Hepatocyte (in vitro differentiated cells): ENCODE measurements at regions not wholly inside any gene's neighbourhood (a gene's known extent, or its start where the extent isn't known, plus 50 kb on each side); places are given as distances from the start of the nearest gene placed in this dataset.

Experiments
- DNase-seq: peaks from one replicate; pipeline ENCODE4 v3.0.0-alpha.2; 2016; ENCODE audit warnings: low spot score
- H2AFZ ChIP-seq: fragments of 200-600 bp; sonication (generic); 2 replicates; pipeline ENCODE4 v1.6.0; 2016; ENCODE audit warnings: antibody characterized with exemption, mild to moderate bottlenecking
- H3K27ac ChIP-seq: fragments of 200-600 bp; sonication (generic); 2 replicates; pipeline ENCODE4 v1.5.1; 2016; ENCODE audit warnings: mild to moderate bottlenecking
- H3K27me3 ChIP-seq: fragments of 200-600 bp; sonication (generic); 2 replicates; pipeline ENCODE4 v1.6.1; 2016
- H3K36me3 ChIP-seq: fragments of 200-600 bp; sonication (generic); replicated peaks from 2 replicates; pipeline ENCODE4 v1.5.1; 2016; ENCODE audit warnings: low read depth; ENCODE audit not compliant: insufficient read depth
- H3K4me1 ChIP-seq: fragments of 200-600 bp; sonication (generic); 2 replicates; pipeline ENCODE4 v1.5.1; 2016; ENCODE audit warnings: mild to moderate bottlenecking, moderate library complexity; ENCODE audit not compliant: insufficient read depth
- H3K4me2 ChIP-seq: fragments of 200-600 bp; sonication (generic); 2 replicates; pipeline ENCODE4 v1.6.0; 2016
- H3K4me3 ChIP-seq: fragments of 200-600 bp; sonication (generic); 2 replicates; pipeline ENCODE4 v1.5.1; 2016; ENCODE audit warnings: mild to moderate bottlenecking
- H3K79me2 ChIP-seq: fragments of 200-600 bp; sonication (generic); 2 replicates; pipeline ENCODE4 v1.6.0; 2017; ENCODE audit warnings: mild to moderate bottlenecking
- H3K9me2 ChIP-seq: fragments of 200-600 bp; sonication (generic); replicated peaks from 2 replicates; pipeline ENCODE4 v1.6.0; 2017; ENCODE audit warnings: mild to moderate bottlenecking; ENCODE audit not compliant: insufficient read depth
- H3K9me3 ChIP-seq: fragments of 200-600 bp; sonication (generic); 2 replicates; pipeline ENCODE4 v1.5.1; 2016; ENCODE audit warnings: low read depth, mild to moderate bottlenecking
- H4K20me1 ChIP-seq: fragments of 200-600 bp; sonication (generic); 2 replicates; pipeline ENCODE4 v1.6.0; 2016; ENCODE audit warnings: mild to moderate bottlenecking; ENCODE audit not compliant: insufficient read depth, poor library complexity, severe bottlenecking
- EZH2 ChIP-seq: fragments of 200-600 bp; sonication (generic); IDR thresholded peaks from 2 replicates; pipeline ENCODE4 v1.6.1; 2016; ENCODE audit warnings: antibody characterized with exemption, mild to moderate bottlenecking, borderline replicate concordance
- EZH2phosphoT487 ChIP-seq: fragments of 200-600 bp; sonication (generic); IDR thresholded peaks from one replicate; pipeline ENCODE4 v1.6.1; 2018; ENCODE audit warnings: antibody characterized with exemption, mild to moderate bottlenecking, low read depth, moderate library complexity; ENCODE audit not compliant: unreplicated experiment, severe bottlenecking
- WGBS: methylation state at CpG from one replicate; pipeline ENCODE4 v1.1.6; 2016; ENCODE audit warnings: low lambda C conversion rate; ENCODE audit errors: missing lambda C conversion rate; 5-methylcytosine and 5-hydroxymethylcytosine counted together
- TF ChIP-seq, protein P1 (sequence below): fragments of 200-600 bp; sonication (generic); IDR thresholded peaks from 2 replicates; pipeline ENCODE4 v1.5.1; 2016; ENCODE audit warnings: antibody characterized with exemption, mild to moderate bottlenecking; ENCODE audit not compliant: poor library complexity

- Histone ChIP-seq H3K36me3 (no peaks in the 10 kb centered on the region), H3K9me3 (no peaks in the 10 kb centered on the region), H3K27me3 (peaks cover under 1% of the 10 kb centered on the region), H3K79me2 (no peaks in the 10 kb centered on the region), H3K27ac (no peak overlapping the region), H3K4me3 (no peak overlapping the region), H2AFZ (no peak overlapping the region), H3K9me2 (no peaks in the 10 kb centered on the region), H3K4me1 (no peaks in the 10 kb centered on the region), H4K20me1 (no peaks in the 10 kb centered on the region), H3K4me2 (no peak overlapping the region)
- no peak for TF ChIP-seq EZH2phosphoT487
- TF ChIP-seq, protein P1, sequence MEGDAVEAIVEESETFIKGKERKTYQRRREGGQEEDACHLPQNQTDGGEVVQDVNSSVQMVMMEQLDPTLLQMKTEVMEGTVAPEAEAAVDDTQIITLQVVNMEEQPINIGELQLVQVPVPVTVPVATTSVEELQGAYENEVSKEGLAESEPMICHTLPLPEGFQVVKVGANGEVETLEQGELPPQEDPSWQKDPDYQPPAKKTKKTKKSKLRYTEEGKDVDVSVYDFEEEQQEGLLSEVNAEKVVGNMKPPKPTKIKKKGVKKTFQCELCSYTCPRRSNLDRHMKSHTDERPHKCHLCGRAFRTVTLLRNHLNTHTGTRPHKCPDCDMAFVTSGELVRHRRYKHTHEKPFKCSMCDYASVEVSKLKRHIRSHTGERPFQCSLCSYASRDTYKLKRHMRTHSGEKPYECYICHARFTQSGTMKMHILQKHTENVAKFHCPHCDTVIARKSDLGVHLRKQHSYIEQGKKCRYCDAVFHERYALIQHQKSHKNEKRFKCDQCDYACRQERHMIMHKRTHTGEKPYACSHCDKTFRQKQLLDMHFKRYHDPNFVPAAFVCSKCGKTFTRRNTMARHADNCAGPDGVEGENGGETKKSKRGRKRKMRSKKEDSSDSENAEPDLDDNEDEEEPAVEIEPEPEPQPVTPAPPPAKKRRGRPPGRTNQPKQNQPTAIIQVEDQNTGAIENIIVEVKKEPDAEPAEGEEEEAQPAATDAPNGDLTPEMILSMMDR, result no peak
- no peak for TF ChIP-seq EZH2
- DNase-seq, result no peak
- WGBS, result 94% methylated on average over 8 of the region's 8 CpGs
Measured at GRCh38 chr1:29504709-29505410, 268.5 kb downstream of the PTPRU start.

GRCh38 chr1:29504196-29504595 lies 267.9 kb downstream of the PTPRU start:
- Histone ChIP-seq H3K4me2 (no peak overlapping the region), H3K27ac (no peak overlapping the region)

DNA sequence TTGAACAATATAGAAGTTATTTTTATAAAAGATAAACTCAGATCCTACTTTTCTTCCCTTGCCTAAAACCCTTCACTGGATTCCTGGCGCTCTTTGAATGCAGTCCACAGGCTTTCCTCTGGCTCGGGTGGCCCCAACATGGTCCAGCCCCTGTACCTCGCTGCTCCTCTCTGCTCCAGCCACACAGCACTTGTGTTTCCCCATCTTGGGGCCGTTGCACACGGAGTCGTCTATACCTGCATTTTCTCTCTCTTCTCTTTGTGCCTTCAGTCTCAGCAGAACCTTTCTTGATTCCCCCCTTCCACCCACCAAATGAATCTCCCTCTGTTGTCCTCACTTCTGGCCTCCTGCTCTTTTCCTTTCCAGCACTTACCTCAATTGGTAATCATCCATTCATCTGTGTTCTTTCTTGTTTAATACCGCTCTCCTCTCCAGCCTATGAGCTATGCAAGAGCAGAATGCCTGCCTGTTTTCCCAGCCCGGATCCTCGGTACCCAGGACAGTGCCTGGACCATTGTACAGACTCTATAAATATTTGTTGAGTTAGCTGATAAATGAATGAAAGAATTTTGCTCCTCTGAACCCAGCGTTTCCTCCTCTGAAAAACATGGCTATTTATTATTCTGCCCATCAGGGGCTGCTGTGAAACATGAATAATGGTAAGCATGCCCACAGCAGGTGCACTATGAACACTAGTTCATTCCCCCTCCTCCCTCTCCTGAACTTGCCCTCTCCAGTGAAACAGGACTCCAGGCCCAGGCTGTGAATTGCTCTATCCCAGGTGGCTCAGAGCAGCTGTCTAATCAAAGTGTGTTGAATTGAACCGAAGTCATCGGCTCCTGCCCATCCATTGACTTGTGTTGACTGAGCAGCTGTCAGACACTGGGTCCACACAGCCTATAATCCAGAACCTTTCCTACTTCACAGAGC lies 266.9 kb downstream of the PTPRU start:
- Histone ChIP-seq H4K20me1 (no peaks in the 10 kb centered on the region), H3K4me2 (no peak overlapping the region), H3K27ac (no peak overlapping the region), H3K79me2 (no peaks in the 10 kb centered on the region), H3K27me3 (no peaks in the 10 kb centered on the region), H3K9me2 (no peaks in the 10 kb centered on the region), H3K36me3 (no peaks in the 10 kb centered on the region), H3K9me3 (no peaks in the 10 kb centered on the region), H2AFZ (no peak overlapping the region), H3K4me3 (no peak overlapping the region), H3K4me1 (no peaks in the 10 kb centered on the region)
- TF ChIP-seq EZH2, result no peak
- TF ChIP-seq, protein P1, result no peak
- no peak for TF ChIP-seq EZH2phosphoT487
- DNase-seq, result no peak
- WGBS, result 75% methylated on average over 12 of the region's 12 CpGs

More at GRCh38 chr1:29504196-29504595, 267.9 kb downstream of the PTPRU start:
- 54% methylated on average over 4 of the region's 4 CpGs for WGBS
- Histone ChIP-seq H3K4me1 (no peaks in the 10 kb centered on the region), H3K4me3 (no peak overlapping the region), H2AFZ (no peak overlapping the region), H3K9me2 (no peaks in the 10 kb centered on the region), H4K20me1 (no peaks in the 10 kb centered on the region), H3K27me3 (no peaks in the 10 kb centered on the region), H3K79me2 (no peaks in the 10 kb centered on the region), H3K36me3 (no peaks in the 10 kb centered on the region), H3K9me3 (no peaks in the 10 kb centered on the region)
- no peak for TF ChIP-seq EZH2
- TF ChIP-seq, protein P1, result no peak
- no peak for TF ChIP-seq EZH2phosphoT487
- no peak for DNase-seq
